Vagina (tissue), 2 donors: ENCODE measurements at regions not wholly inside any gene's neighbourhood (a gene's known extent, or its start where the extent isn't known, plus 50 kb on each side); places are given as distances from the start of the nearest gene placed in this dataset.

Experiments
- POLR2AphosphoS5 ChIP-seq, 2 donors: sonication (generic); formaldehyde crosslinking; IDR thresholded peaks; one replicate each; pipeline ENCODE4 v1.9.0; 2017; ENCODE audit warnings: antibody characterized with exemption in 2 of 2, mild to moderate bottlenecking in 2 of 2, low read depth in 1 of 2; ENCODE audit not compliant: insufficient read depth in 1 of 2
- TF ChIP-seq, protein P1 (sequence below), 3 experiments: fragments of 450-650 bp in 2 of 3; fragments of 200-600 bp in 1 of 3; sonication (generic) in 1 of 3; IDR thresholded peaks; one replicate each; pipeline ENCODE4 v1.5.1; 2017 to 2019; ENCODE audit warnings: antibody characterized with exemption in 3 of 3, mild to moderate bottlenecking in 2 of 3, moderate library complexity in 2 of 3

DNA sequence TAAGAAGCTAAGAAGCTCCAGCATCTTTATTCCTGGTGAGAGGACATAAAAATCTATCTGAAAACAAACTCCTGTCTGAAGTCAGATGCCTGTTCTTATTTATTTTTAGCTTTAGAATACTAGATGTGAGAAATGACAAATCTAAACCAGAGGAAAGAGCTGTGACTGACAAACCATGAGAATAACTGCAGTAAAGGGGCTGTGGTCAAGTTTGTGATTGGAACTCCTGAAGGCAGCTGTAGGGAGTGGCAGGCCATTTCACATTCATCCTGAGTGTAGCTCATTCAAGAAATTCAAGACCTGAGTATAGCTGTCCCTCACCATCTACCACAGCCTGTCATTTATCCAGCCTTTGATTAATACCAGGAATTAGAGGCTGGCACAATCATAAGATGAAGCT, 718.8 kb downstream of the BRINP1 start:
- TF ChIP-seq, protein P1, sequence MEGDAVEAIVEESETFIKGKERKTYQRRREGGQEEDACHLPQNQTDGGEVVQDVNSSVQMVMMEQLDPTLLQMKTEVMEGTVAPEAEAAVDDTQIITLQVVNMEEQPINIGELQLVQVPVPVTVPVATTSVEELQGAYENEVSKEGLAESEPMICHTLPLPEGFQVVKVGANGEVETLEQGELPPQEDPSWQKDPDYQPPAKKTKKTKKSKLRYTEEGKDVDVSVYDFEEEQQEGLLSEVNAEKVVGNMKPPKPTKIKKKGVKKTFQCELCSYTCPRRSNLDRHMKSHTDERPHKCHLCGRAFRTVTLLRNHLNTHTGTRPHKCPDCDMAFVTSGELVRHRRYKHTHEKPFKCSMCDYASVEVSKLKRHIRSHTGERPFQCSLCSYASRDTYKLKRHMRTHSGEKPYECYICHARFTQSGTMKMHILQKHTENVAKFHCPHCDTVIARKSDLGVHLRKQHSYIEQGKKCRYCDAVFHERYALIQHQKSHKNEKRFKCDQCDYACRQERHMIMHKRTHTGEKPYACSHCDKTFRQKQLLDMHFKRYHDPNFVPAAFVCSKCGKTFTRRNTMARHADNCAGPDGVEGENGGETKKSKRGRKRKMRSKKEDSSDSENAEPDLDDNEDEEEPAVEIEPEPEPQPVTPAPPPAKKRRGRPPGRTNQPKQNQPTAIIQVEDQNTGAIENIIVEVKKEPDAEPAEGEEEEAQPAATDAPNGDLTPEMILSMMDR (IDR thresholded peaks at IDR 0.05), result no peak
- TF ChIP-seq POLR2AphosphoS5 (IDR thresholded peaks at IDR 0.05; ENCODE audit: insufficient read depth in 1 of 2, low read depth in 1 of 2), result no peak
